ENCODE measurements at regions not wholly inside any gene's neighbourhood (a gene's known extent, or its start where the extent isn't known, plus 50 kb on each side); places are given as distances from the start of the nearest gene placed in this dataset.

DNA sequence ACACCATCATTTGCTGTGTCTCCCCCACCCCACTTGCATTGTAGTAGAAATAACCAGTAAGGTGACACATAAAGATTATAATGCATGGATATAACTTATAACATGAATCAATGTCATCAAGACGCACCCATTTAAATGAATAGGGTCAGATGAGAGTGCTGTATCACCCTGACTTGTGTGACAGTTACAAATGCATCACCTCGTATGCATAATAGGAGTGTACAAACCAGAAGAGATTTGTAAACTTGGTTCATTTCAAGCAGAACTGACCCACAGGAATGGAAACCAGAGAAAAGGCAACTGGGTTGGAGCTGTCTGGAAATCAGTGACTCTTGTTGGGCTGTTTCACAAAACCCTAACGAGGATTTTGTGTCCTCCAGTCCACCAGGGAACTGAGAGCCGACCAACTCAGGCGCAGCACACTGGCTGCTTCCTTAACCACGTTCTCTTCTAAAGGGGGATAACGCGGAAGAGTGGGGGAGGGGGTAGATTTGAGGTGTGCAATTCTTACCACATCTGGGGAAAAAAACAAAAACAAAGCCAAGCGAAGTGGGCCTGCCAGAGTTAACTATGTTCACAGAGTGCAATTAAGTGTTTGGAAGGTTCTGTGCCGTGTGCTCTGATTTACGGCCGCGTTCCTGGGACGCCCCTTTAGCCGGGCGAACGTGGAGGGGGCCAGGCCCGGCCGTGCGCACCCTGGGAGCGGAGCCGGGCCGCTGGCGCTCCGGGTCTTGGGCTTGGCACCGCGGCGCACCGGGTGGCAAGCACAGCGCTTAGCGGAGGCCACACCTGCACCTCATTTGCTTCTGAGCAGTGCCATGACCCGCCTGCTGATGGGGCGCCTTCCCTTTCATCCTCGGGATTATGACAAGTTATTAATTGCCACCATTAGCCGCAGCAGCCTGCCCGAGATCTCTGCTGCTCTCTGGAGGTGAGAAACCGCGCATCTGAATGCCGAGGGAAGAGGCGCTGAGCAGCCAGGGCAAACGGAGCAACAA lies 248.8 kb upstream of the FOXD3 start:
- no peak for TF ChIP-seq EZH2phosphoT487 (IDR thresholded peaks at IDR 0.05; ENCODE audit: borderline replicate concordance, low read depth, low read length)
- TF ChIP-seq, protein P1, sequence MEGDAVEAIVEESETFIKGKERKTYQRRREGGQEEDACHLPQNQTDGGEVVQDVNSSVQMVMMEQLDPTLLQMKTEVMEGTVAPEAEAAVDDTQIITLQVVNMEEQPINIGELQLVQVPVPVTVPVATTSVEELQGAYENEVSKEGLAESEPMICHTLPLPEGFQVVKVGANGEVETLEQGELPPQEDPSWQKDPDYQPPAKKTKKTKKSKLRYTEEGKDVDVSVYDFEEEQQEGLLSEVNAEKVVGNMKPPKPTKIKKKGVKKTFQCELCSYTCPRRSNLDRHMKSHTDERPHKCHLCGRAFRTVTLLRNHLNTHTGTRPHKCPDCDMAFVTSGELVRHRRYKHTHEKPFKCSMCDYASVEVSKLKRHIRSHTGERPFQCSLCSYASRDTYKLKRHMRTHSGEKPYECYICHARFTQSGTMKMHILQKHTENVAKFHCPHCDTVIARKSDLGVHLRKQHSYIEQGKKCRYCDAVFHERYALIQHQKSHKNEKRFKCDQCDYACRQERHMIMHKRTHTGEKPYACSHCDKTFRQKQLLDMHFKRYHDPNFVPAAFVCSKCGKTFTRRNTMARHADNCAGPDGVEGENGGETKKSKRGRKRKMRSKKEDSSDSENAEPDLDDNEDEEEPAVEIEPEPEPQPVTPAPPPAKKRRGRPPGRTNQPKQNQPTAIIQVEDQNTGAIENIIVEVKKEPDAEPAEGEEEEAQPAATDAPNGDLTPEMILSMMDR (conservative IDR thresholded peaks at IDR 0.05; ENCODE audit: low read length), result no peak

All from OCI-LY7 (cell line).